Ovary (tissue), 7 donors: ENCODE measurements at regions not wholly inside any gene's neighbourhood (a gene's known extent, or its start where the extent isn't known, plus 50 kb on each side); places are given as distances from the start of the nearest gene placed in this dataset.

Source experiments
- DNase-seq, 5 donors: peaks; one replicate each; pipeline ENCODE4 v3.0.0-alpha.2; 2019 to 2020
- H3K27ac ChIP-seq, 2 donors: fragments of 200-600 bp; one replicate each; pipeline versions ENCODE4 v1.5.1 to v1.8.0; 2019 to 2022
- H3K27me3 ChIP-seq: fragments of 200-600 bp; one replicate; pipeline ENCODE4 v1.8.0; 2022
- H3K36me3 ChIP-seq: fragments of 200-600 bp; sonication (generic); one replicate; pipeline ENCODE4 v1.5.1; 2019
- H3K4me1 ChIP-seq: one replicate; pipeline ENCODE4 v1.8.1; 2013; ENCODE audit warnings: mild to moderate bottlenecking, moderate library complexity; ENCODE audit not compliant: insufficient read depth
- H3K4me3 ChIP-seq: fragments of 200-600 bp; sonication (generic); one replicate; pipeline ENCODE4 v1.5.1; 2017
- H3K9me3 ChIP-seq, 2 donors: fragments of 200-600 bp in 1 of 2; sonication (generic) in 1 of 2; one replicate each; pipeline versions ENCODE4 v1.5.1 to v1.8.1; 2013 to 2019; ENCODE audit warnings: mild to moderate bottlenecking in 1 of 2, moderate library complexity in 1 of 2
- CTCF ChIP-seq, 3 donors: fragments of 450-650 bp in 2 of 3; fragments of 200-600 bp in 1 of 3; IDR thresholded peaks; one replicate each; pipeline versions ENCODE4 v1.5.1 to v1.8.0; 2016 to 2022; ENCODE audit warnings: antibody characterized with exemption in 3 of 3, mild to moderate bottlenecking in 1 of 3
- EP300 ChIP-seq: sonication (generic); formaldehyde crosslinking; IDR thresholded peaks from one replicate; pipeline ENCODE4 v1.6.1; 2017; ENCODE audit warnings: antibody characterized with exemption
- POLR2A ChIP-seq: fragments of 450-650 bp; IDR thresholded peaks from one replicate; pipeline ENCODE4 v1.6.1; 2017; ENCODE audit warnings: antibody characterized with exemption, mild to moderate bottlenecking, moderate library complexity
- WGBS, 3 donors: extraction: QIAGEN DNeasy Blood & Tissue Kit in 1 of 3; methylation state at CpG; one replicate each; pipeline versions ENCODE4 v1.1.5 to v1.1.7; 2013 to 2017; 5-methylcytosine and 5-hydroxymethylcytosine counted together
- intact Hi-C, 4 donors: fragments of 100-400 bp; cut with DNase I; formaldehyde crosslinking; loops; one replicate each; pipeline versions ENCODE4 v1.11.0 to v1.15.1; 2022 to 2023
- donor health status: DM: no; HTN: no; CAD: no; lungs with moderate emphysema.
- donor health status: DM: no; HTN: no; CAD: no.
- donor health status: Bipolar disorder and iron deficiency.
- donor health status: DM: no; HTN: no; CAD: no.
- donor health status: DM: yes; HTN: yes; CAD: no.

DNA sequence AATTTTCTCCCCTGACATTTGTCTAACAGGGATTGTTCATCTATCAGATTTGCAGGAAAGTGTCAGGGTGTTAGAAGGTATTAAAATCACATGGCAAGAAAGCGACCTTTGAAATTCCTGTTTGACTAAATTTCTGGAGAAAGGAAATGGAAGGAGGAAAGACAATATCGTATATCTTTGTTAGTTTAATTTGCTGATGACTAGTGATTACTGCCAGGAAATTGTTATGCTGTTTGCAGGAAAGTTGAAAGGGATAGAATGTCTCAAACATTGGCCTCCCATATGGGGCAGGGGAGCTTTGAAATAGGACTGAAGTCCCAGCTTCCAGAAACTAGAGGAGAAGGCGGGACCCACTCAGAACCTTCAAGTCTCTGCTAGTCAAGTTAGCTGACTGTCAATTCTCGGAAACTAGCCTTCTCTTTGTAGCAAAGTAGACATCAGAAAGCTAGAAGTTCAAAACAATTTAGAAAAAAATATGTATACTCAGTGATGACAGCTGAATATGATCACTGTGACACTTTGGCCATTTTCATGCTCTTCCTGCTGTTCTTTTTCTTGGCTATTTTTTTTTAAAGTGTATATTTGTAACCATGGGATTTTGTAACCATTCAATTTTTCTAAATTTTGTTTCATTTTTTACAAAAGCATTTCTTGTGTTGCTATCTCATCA lies 53.4 kb upstream of the RALGAPA2 start:
- Histone ChIP-seq H3K27ac (no peak overlapping the region), H3K27me3 (no peaks in the 10 kb centered on the region), H3K9me3 (no peaks in the 10 kb centered on the region), H3K4me1 (no peaks in the 10 kb centered on the region), H3K4me3 (no peak overlapping the region), H3K36me3 (no peaks in the 10 kb centered on the region)
- intact Hi-C loops: no loop called here
- no peak for DNase-seq
- no peak for TF ChIP-seq POLR2A
- TF ChIP-seq EP300: no peak
- TF ChIP-seq CTCF (IDR thresholded peaks at IDR 0.05): no peak
- 65 to 68% (median 66%) methylated on average over 4 of the region's 4 CpGs for WGBS, 3 donors

DNA sequence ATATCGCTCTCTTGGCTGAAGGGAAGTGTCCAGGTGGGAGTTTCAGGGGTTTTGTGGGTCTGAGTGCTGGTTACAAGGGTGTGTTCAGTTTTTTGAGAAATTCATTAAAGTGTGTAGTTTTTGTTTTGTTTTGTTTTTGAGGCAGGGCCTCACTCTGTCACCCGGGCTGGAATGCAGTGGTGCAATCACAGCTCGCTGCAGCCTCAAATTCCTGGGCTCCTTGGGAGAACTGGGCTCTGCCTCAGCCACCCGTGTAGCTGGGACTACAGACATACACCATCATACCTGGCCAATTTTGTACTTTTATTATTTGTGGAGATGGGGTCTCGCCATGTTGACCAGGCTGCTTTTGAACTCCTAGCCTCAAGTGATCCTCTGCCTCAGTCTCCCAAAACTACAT lies 51.2 kb upstream of the RALGAPA2 start:
- 74 to 87% (median 82%) methylated on average over 5 of the region's 5 CpGs for WGBS, 3 donors
- intact Hi-C loops: no loop called here
- Histone ChIP-seq H3K9me3 (no peaks in the 10 kb centered on the region), H3K27me3 (no peaks in the 10 kb centered on the region), H3K4me3 (no peak overlapping the region), H3K27ac (no peak overlapping the region), H3K36me3 (no peaks in the 10 kb centered on the region), H3K4me1 (no peaks in the 10 kb centered on the region)
- TF ChIP-seq CTCF (IDR thresholded peaks at IDR 0.05) (no peak), EP300 (no peak), POLR2A (no peak)
- DNase-seq: no peak
